Body of pancreas (tissue), 4 donors: ENCODE measurements at regions not wholly inside any gene's neighbourhood (a gene's known extent, or its start where the extent isn't known, plus 50 kb on each side); places are given as distances from the start of the nearest gene placed in this dataset.

Source experiments
- POLR2A ChIP-seq, 3 donors: fragments of 450-650 bp; IDR thresholded peaks; one replicate each; pipeline ENCODE4 v1.6.1; 2016; ENCODE audit warnings: antibody characterized with exemption in 3 of 3, mild to moderate bottlenecking in 2 of 3
- TF ChIP-seq, protein P1 (sequence below), 7 experiments: fragments of 450-650 bp in 4 of 7; fragments of 200-600 bp in 3 of 7; sonication (generic) in 3 of 7; IDR thresholded peaks; one replicate each; pipeline ENCODE4 v1.5.1; 2016 to 2019; ENCODE audit warnings: antibody characterized with exemption in 7 of 7

DNA sequence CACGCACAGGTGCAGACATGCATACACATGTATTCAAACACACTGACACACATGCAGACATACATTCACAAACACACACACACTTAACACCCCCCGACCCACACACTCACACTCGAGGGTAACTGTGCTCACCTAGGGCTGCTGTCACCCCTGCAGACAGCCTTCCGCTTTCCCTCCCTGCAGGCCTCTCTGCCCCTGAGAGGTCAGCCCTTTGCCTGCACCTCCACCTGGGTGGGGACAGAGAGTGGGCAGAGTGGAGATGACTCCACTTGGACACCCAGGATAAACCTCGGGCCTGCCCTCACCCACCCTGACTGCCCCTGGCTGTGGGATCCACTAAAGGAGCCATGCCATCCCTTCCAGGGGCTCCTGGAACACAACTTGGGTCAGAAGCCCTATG, 264.3 kb downstream of the PTPRU start:
- TF ChIP-seq, protein P1, sequence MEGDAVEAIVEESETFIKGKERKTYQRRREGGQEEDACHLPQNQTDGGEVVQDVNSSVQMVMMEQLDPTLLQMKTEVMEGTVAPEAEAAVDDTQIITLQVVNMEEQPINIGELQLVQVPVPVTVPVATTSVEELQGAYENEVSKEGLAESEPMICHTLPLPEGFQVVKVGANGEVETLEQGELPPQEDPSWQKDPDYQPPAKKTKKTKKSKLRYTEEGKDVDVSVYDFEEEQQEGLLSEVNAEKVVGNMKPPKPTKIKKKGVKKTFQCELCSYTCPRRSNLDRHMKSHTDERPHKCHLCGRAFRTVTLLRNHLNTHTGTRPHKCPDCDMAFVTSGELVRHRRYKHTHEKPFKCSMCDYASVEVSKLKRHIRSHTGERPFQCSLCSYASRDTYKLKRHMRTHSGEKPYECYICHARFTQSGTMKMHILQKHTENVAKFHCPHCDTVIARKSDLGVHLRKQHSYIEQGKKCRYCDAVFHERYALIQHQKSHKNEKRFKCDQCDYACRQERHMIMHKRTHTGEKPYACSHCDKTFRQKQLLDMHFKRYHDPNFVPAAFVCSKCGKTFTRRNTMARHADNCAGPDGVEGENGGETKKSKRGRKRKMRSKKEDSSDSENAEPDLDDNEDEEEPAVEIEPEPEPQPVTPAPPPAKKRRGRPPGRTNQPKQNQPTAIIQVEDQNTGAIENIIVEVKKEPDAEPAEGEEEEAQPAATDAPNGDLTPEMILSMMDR (IDR thresholded peaks at IDR 0.05): no peak
- no peak for TF ChIP-seq POLR2A (IDR thresholded peaks at IDR 0.05)
